Stimulated activated CD8-positive, alpha-beta memory T cell treated with anti-CD3 and anti-CD28 coated beads, Interleukin-12 subunit alpha, Interleukin-12 subunit beta, amount 100 ng/mL, for 24 hours (primary cell): ENCODE measurements at regions not wholly inside any gene's neighbourhood (a gene's known extent, or its start where the extent isn't known, plus 50 kb on each side); places are given as distances from the start of the nearest gene placed in this dataset.

Experiments used
- DNase-seq: peaks from one replicate; pipeline ENCODE4 v3.0.0-alpha.2; 2020; ENCODE audit errors: extremely low read depth

GRCh38 chr18:46294318-46294717 is 190.1 kb downstream of the HAUS1 start:
- no peak for DNase-seq

GRCh38 chr18:46294751-46295150 is 190.6 kb downstream of the HAUS1 start:
- no peak for DNase-seq

GRCh38 chr18:46295416-46295815 is 191.2 kb downstream of the HAUS1 start:
- DNase-seq, result no peak

- DNase-seq, result no peak
These were observed 192.5 kb downstream of the HAUS1 start for GRCh38 chr18:46296656-46297055.

- no peak for DNase-seq
These were observed 192.9 kb downstream of the HAUS1 start for GRCh38 chr18:46297124-46297523.

- no peak for DNase-seq
These were observed 193.4 kb downstream of the HAUS1 start for GRCh38 chr18:46297621-46298020.

- DNase-seq, result no peak
These were observed 194.3 kb downstream of the HAUS1 start for GRCh38 chr18:46298511-46298910.

- DNase-seq, result no peak
These were observed 195.4 kb downstream of the HAUS1 start for GRCh38 chr18:46299465-46300008.

GRCh38 chr18:46301081-46301480 is 196.9 kb downstream of the HAUS1 start:
- DNase-seq, result no peak

GRCh38 chr18:46301571-46301970 is 197.4 kb downstream of the HAUS1 start:
- DNase-seq, result no peak

- no peak for DNase-seq
These were observed 198.6 kb downstream of the HAUS1 start for GRCh38 chr18:46302528-46303485.

- DNase-seq, result no peak
These were observed 206.1 kb downstream of the HAUS1 start for GRCh38 chr18:46310258-46310657.

- no peak for DNase-seq
These were observed 206.6 kb downstream of the HAUS1 start for GRCh38 chr18:46310675-46311345.

- no peak for DNase-seq
These were observed 207.3 kb downstream of the HAUS1 start for GRCh38 chr18:46311491-46311890.

GRCh38 chr18:46312221-46312620 is 208.0 kb downstream of the HAUS1 start:
- no peak for DNase-seq

- DNase-seq, result no peak
These were observed 209.3 kb downstream of the HAUS1 start for GRCh38 chr18:46313521-46313920.

- no peak for DNase-seq
These were observed 209.8 kb downstream of the HAUS1 start for GRCh38 chr18:46314011-46314410.

GRCh38 chr18:46315161-46315560 is 211.0 kb downstream of the HAUS1 start:
- DNase-seq, result no peak

GRCh38 chr18:46318356-46318755 is 214.2 kb downstream of the HAUS1 start:
- DNase-seq, result no peak

GRCh38 chr18:46319783-46320182 is 215.6 kb downstream of the HAUS1 start:
- no peak for DNase-seq

- no peak for DNase-seq
These were observed 216.1 kb downstream of the HAUS1 start for GRCh38 chr18:46320297-46320696.

GRCh38 chr18:46320928-46321711 is 216.9 kb downstream of the HAUS1 start:
- no peak for DNase-seq
